ENCODE measurements at regions not wholly inside any gene's neighbourhood (a gene's known extent, or its start where the extent isn't known, plus 50 kb on each side); places are given as distances from the start of the nearest gene placed in this dataset.
"Not testable (repeated sequence)": the region's sequence is repeated elsewhere in the genome, so short reads cannot be mapped to it uniquely, and the experiment has no call there.

GRCh38 chr2:109720380-109721106, 73.6 kb upstream of the RGPD5 start:
- no peak overlapping the region for H3K4me3 ChIP-seq (ENCODE audit: low read length)
- DNase-seq = no peak
- H3K9me3 ChIP-seq (replicated peaks; ENCODE audit: control insufficient read depth, low read depth, low read length) = peaks cover 7% of the 10 kb centered on the region
- H3K36me3 ChIP-seq (ENCODE audit: control insufficient read depth, insufficient read depth, low read length) = no peaks in the 10 kb centered on the region
- no peak overlapping the region for H3K27ac ChIP-seq (ENCODE audit: low read length)
- H3K27me3 ChIP-seq (ENCODE audit: control insufficient read depth, insufficient read depth, low read length) = peaks cover 2% of the 10 kb centered on the region
- WGBS (ENCODE audit: insufficient coverage) = 76% methylated on average over 2 of the region's 3 CpGs
- H3K4me1 ChIP-seq (ENCODE audit: control insufficient read depth, insufficient read depth, low read length) = peaks cover 4% of the 10 kb centered on the region

- WGBS (ENCODE audit: insufficient coverage) = 60% methylated on average over 9 of the region's 9 CpGs
- no peak for DNase-seq
- peaks cover 4% of the 10 kb centered on the region for H3K4me1 ChIP-seq (ENCODE audit: control insufficient read depth, insufficient read depth, low read length)
These were observed 73.0 kb upstream of the RGPD5 start for GRCh38 chr2:109721135-109721534.

GRCh38 chr2:109721626-109722025, 72.5 kb upstream of the RGPD5 start:
- H3K9me3 ChIP-seq (replicated peaks; ENCODE audit: control insufficient read depth, low read depth, low read length) = peaks cover 7% of the 10 kb centered on the region
- no peaks in the 10 kb centered on the region for H3K36me3 ChIP-seq (ENCODE audit: control insufficient read depth, insufficient read depth, low read length)
- H3K4me3 ChIP-seq (ENCODE audit: low read length) = no peak overlapping the region
- peaks cover 7% of the 10 kb centered on the region for H3K4me1 ChIP-seq (ENCODE audit: control insufficient read depth, insufficient read depth, low read length)
- 65% methylated on average over 5 of the region's 8 CpGs for WGBS (ENCODE audit: insufficient coverage)
- no peak overlapping the region for H3K27ac ChIP-seq (ENCODE audit: low read length)
- H3K27me3 ChIP-seq (ENCODE audit: control insufficient read depth, insufficient read depth, low read length) = peaks cover 2% of the 10 kb centered on the region
- DNase-seq = no peak

More at GRCh38 chr2:109721135-109721534, 73.0 kb upstream of the RGPD5 start:
- peaks cover 7% of the 10 kb centered on the region for H3K9me3 ChIP-seq (replicated peaks; ENCODE audit: control insufficient read depth, low read depth, low read length)
- H3K36me3 ChIP-seq (ENCODE audit: control insufficient read depth, insufficient read depth, low read length) = no peaks in the 10 kb centered on the region
- peaks cover 2% of the 10 kb centered on the region for H3K27me3 ChIP-seq (ENCODE audit: control insufficient read depth, insufficient read depth, low read length)
- H3K27ac ChIP-seq (ENCODE audit: low read length) = no peak overlapping the region
- no peak overlapping the region for H3K4me3 ChIP-seq (ENCODE audit: low read length)

- Histone ChIP-seq H3K27me3 (ENCODE audit: control insufficient read depth, insufficient read depth, low read length) (peaks cover 2% of the 10 kb centered on the region), H3K36me3 (ENCODE audit: control insufficient read depth, insufficient read depth, low read length) (no peaks in the 10 kb centered on the region), H3K4me3 (ENCODE audit: low read length) (no peak overlapping the region), H3K9me3 (replicated peaks; ENCODE audit: control insufficient read depth, low read depth, low read length) (peaks cover 7% of the 10 kb centered on the region), H3K27ac (ENCODE audit: low read length) (no peak overlapping the region), H3K4me1 (ENCODE audit: control insufficient read depth, insufficient read depth, low read length) (peaks cover 8% of the 10 kb centered on the region)
- WGBS (ENCODE audit: insufficient coverage) = 76% methylated on average over 3 of the region's 5 CpGs
- peak; percentile 43 for DNase-seq
These were observed 72.1 kb upstream of the RGPD5 start for GRCh38 chr2:109722026-109722425.

- H3K4me3 ChIP-seq (ENCODE audit: low read length); H3K27ac ChIP-seq (ENCODE audit: low read length); H3K27me3 ChIP-seq (ENCODE audit: control insufficient read depth, insufficient read depth, low read length); H3K36me3 ChIP-seq (ENCODE audit: control insufficient read depth, insufficient read depth, low read length); DNase-seq; H3K9me3 ChIP-seq (replicated peaks; ENCODE audit: control insufficient read depth, low read depth, low read length); H3K4me1 ChIP-seq (ENCODE audit: control insufficient read depth, insufficient read depth, low read length): not testable (repeated sequence)
- no CpG with 5 or more reads among the region's 3 CpGs for WGBS (ENCODE audit: insufficient coverage)
These were observed 71.5 kb upstream of the RGPD5 start for GRCh38 chr2:109722640-109723039.

GRCh38 chr2:109723153-109723552, 71.0 kb upstream of the RGPD5 start:
- not testable (repeated sequence) for H3K27ac ChIP-seq (ENCODE audit: low read length); H3K4me1 ChIP-seq (ENCODE audit: control insufficient read depth, insufficient read depth, low read length); H3K36me3 ChIP-seq (ENCODE audit: control insufficient read depth, insufficient read depth, low read length); H3K27me3 ChIP-seq (ENCODE audit: control insufficient read depth, insufficient read depth, low read length); H3K4me3 ChIP-seq (ENCODE audit: low read length); DNase-seq
- 100% methylated on average over 2 of the region's 3 CpGs for WGBS (ENCODE audit: insufficient coverage)
- H3K9me3 ChIP-seq (replicated peaks; ENCODE audit: control insufficient read depth, low read depth, low read length) = peaks cover 11% of the 10 kb centered on the region

GRCh38 chr2:109724533-109725460, 69.3 kb upstream of the RGPD5 start:
- Histone ChIP-seq H3K27me3 (ENCODE audit: control insufficient read depth, insufficient read depth, low read length) (peaks cover 2% of the 10 kb centered on the region), H3K27ac (ENCODE audit: low read length) (no peak overlapping the region), H3K9me3 (replicated peaks; ENCODE audit: control insufficient read depth, low read depth, low read length) (peaks cover 8% of the 10 kb centered on the region), H3K4me1 (ENCODE audit: control insufficient read depth, insufficient read depth, low read length) (peaks cover 15% of the 10 kb centered on the region), H3K4me3 (ENCODE audit: low read length) (no peak overlapping the region), H3K36me3 (ENCODE audit: control insufficient read depth, insufficient read depth, low read length) (no peaks in the 10 kb centered on the region)
- 100% methylated on average over 1 of the region's 9 CpGs for WGBS (ENCODE audit: insufficient coverage)
- no peak for DNase-seq

GRCh38 chr2:109726379-109727270, 67.5 kb upstream of the RGPD5 start:
- H3K36me3 ChIP-seq (ENCODE audit: control insufficient read depth, insufficient read depth, low read length) = no peaks in the 10 kb centered on the region
- H3K9me3 ChIP-seq (replicated peaks; ENCODE audit: control insufficient read depth, low read depth, low read length) = peaks cover 8% of the 10 kb centered on the region
- H3K4me3 ChIP-seq (ENCODE audit: low read length) = no peak overlapping the region
- no peak for DNase-seq
- no peak overlapping the region for H3K27ac ChIP-seq (ENCODE audit: low read length)
- H3K27me3 ChIP-seq (ENCODE audit: control insufficient read depth, insufficient read depth, low read length) = peaks cover 2% of the 10 kb centered on the region
- 71% methylated on average over 6 of the region's 16 CpGs for WGBS (ENCODE audit: insufficient coverage)
- H3K4me1 ChIP-seq (ENCODE audit: control insufficient read depth, insufficient read depth, low read length) = peaks cover 15% of the 10 kb centered on the region

GRCh38 chr2:109727929-109728447, 66.1 kb upstream of the RGPD5 start:
- 86% methylated on average over 1 of the region's 4 CpGs for WGBS (ENCODE audit: insufficient coverage)
- Histone ChIP-seq H3K4me1 (ENCODE audit: control insufficient read depth, insufficient read depth, low read length) (peaks cover 11% of the 10 kb centered on the region), H3K27me3 (ENCODE audit: control insufficient read depth, insufficient read depth, low read length) (peaks cover 2% of the 10 kb centered on the region), H3K36me3 (ENCODE audit: control insufficient read depth, insufficient read depth, low read length) (no peaks in the 10 kb centered on the region), H3K27ac (ENCODE audit: low read length) (no peak overlapping the region), H3K9me3 (replicated peaks; ENCODE audit: control insufficient read depth, low read depth, low read length) (peaks cover 8% of the 10 kb centered on the region), H3K4me3 (ENCODE audit: low read length) (no peak overlapping the region)
- no peak for DNase-seq

Data from muscle of leg (tissue), 3 donors.